ENCODE measurements at regions not wholly inside any gene's neighbourhood (a gene's known extent, or its start where the extent isn't known, plus 50 kb on each side); places are given as distances from the start of the nearest gene placed in this dataset.

DNA sequence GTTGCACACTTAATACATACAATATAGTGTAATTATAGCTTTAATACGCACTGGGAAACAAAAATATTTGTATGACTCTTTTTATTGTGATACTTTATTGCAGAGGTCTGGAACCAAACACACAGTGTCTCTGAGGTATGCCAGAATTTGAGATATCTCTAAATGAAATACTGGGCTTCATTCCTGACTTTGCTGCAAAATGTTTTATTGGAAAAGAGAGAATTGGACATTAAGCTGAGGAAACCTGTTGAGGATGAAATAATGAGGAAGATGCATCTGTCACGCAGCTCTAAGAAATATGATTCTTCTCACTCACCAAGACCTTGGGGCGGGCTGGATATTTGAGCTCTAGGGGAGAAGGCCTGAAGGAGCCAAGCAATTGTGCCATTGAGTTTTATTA is 242.1 kb downstream of the CPE start:
- Histone ChIP-seq H3K4me3 (ENCODE audit: low read length) (no peak overlapping the region), H3K9me3 (replicated peaks; ENCODE audit: low read length) (no peaks in the 10 kb centered on the region), H3K27me3 (ENCODE audit: control insufficient read depth, insufficient read depth, low read length) (no peaks in the 10 kb centered on the region), H3K4me1 (ENCODE audit: control insufficient read depth, insufficient read depth, low read length) (peaks cover 9% of the 10 kb centered on the region), H3K9ac (ENCODE audit: low read depth, low read length) (no peak overlapping the region), H3K4me2 (ENCODE audit: low read length) (no peak overlapping the region), H3K36me3 (ENCODE audit: insufficient read depth, low read length) (no peaks in the 10 kb centered on the region)

DNA sequence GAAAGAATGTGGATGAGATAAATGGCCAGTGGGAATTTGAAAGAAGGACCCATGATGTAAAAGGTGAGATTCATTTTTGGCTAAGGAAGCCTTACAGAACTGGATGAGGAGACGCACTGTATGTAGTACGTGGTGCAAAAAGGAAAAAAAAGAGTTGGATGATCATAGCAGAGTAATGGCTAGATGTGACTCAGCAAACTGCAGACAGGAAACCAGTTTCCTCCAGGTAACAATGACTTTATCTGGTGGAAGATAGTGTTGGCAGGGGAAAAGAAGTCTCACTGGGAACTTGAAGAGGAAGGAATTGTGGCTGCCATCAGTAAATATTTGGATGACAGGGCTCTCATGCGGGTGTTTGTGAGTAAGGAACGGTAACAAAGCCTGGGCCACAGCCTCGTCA is 243.2 kb downstream of the CPE start:
- no peak overlapping the region for H3K4me3 ChIP-seq (ENCODE audit: low read length)
- H3K27me3 ChIP-seq (ENCODE audit: control insufficient read depth, insufficient read depth, low read length): no peaks in the 10 kb centered on the region
- H3K4me1 ChIP-seq (ENCODE audit: control insufficient read depth, insufficient read depth, low read length): peaks cover 11% of the 10 kb centered on the region
- H3K36me3 ChIP-seq (ENCODE audit: insufficient read depth, low read length): no peaks in the 10 kb centered on the region
- H3K9me3 ChIP-seq (replicated peaks; ENCODE audit: low read length): no peaks in the 10 kb centered on the region
- no peak overlapping the region for H3K9ac ChIP-seq (ENCODE audit: low read depth, low read length)
- no peak overlapping the region for H3K4me2 ChIP-seq (ENCODE audit: low read length)

DNA sequence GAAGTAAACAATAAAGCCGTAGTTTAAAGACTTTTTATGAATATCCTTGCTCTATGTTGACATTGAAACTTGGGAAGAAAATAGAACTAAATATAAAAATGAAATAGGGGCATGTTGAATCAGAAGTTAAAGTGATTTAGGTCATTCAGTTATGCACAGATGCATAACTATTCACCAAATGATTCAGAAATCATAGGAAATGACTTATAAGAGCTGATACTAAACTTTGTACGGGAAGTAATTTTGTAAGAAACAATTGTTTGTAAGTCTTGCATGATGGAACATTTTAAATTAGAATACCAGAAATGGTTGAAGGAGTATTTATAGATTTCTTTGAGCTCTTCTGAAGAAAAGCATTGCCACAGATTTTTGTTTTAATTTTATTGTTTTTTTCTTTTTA is 246.5 kb downstream of the CPE start:
- H3K9ac ChIP-seq (ENCODE audit: low read depth, low read length): no peak overlapping the region

DNA sequence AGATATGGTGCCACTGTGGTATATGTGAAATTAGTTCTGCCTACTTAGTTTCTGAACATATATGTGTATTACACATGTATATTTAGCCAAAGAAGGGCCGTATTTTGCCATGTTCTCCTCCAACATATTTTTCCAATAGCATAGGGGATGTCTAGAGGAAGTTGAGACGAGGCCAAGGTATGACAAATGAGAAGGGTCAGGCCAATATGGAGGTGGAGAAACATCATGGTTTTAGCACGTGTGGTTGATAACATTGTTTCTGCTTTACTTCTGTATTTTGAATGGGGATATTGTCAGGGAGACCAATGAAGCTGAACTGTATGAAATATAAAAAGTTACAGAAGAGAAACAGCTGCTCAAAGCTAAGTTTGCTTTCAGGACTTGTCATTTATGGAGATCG is 246.7 kb upstream of the TLL1 start:
- H3K9ac ChIP-seq (ENCODE audit: low read depth, low read length): no peak overlapping the region
- no peak overlapping the region for H3K4me3 ChIP-seq (ENCODE audit: low read length)
- H3K4me2 ChIP-seq (ENCODE audit: low read length): no peak overlapping the region
- H3K27me3 ChIP-seq (ENCODE audit: control insufficient read depth, insufficient read depth, low read length): no peaks in the 10 kb centered on the region
- H3K4me1 ChIP-seq (ENCODE audit: control insufficient read depth, insufficient read depth, low read length): peaks cover 19% of the 10 kb centered on the region
- no peaks in the 10 kb centered on the region for H3K36me3 ChIP-seq (ENCODE audit: insufficient read depth, low read length)
- no peaks in the 10 kb centered on the region for H3K9me3 ChIP-seq (replicated peaks; ENCODE audit: low read length)

More for the DNA sequence above, 246.5 kb downstream of the CPE start:
- Histone ChIP-seq H3K27me3 (ENCODE audit: control insufficient read depth, insufficient read depth, low read length) (no peaks in the 10 kb centered on the region), H3K4me1 (ENCODE audit: control insufficient read depth, insufficient read depth, low read length) (peaks cover 11% of the 10 kb centered on the region), H3K9me3 (replicated peaks; ENCODE audit: low read length) (no peaks in the 10 kb centered on the region), H3K36me3 (ENCODE audit: insufficient read depth, low read length) (no peaks in the 10 kb centered on the region), H3K4me3 (ENCODE audit: low read length) (no peak overlapping the region), H3K4me2 (ENCODE audit: low read length) (no peak overlapping the region)

DNA sequence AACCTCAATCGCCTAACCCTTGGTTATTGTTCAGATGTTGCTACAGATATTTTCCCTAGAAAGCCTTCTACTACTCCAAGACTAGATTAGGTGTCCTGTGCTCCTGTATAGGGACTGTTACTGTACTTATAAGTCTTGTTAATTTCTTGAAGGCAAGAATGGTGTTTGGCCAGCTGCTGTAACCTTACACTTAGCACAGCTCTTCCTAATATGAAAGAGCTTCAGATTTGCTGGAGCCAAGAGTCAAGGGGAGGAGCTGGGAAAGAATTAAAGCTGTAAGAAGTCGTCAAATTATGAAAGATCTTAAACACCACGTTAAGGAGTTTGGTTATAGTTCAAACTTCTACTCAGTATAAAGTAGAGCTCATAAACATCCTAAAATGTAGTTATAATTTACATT is 245.9 kb upstream of the TLL1 start:
- no peak overlapping the region for H3K4me2 ChIP-seq (ENCODE audit: low read length)

DNA sequence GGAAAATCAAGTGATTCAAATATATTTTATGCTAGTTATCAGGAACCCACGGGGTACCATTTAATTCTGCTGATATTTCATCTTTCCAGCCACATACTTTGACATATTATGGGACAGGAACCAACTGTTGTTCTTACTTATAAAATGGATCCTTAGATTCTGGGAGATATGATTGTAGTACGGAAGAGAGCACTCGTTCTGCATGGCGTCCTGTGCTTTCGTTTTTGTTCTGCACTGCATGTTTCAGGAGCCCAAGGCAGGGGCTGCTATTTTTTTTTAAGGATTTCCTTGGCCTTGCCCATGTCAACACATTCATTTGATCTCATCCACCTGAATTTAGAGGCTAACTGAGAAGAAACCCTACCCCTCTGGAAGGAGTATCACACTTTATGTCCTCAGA is 245.5 kb upstream of the TLL1 start:
- Histone ChIP-seq H3K27me3 (ENCODE audit: control insufficient read depth, insufficient read depth, low read length) (no peaks in the 10 kb centered on the region), H3K4me3 (ENCODE audit: low read length) (no peak overlapping the region), H3K9ac (ENCODE audit: low read depth, low read length) (no peak overlapping the region), H3K4me2 (ENCODE audit: low read length) (no peak overlapping the region), H3K4me1 (ENCODE audit: control insufficient read depth, insufficient read depth, low read length) (peaks cover 29% of the 10 kb centered on the region), H3K9me3 (replicated peaks; ENCODE audit: low read length) (no peaks in the 10 kb centered on the region), H3K36me3 (ENCODE audit: insufficient read depth, low read length) (no peaks in the 10 kb centered on the region)

More for the DNA sequence above, 245.9 kb upstream of the TLL1 start:
- Histone ChIP-seq H3K27me3 (ENCODE audit: control insufficient read depth, insufficient read depth, low read length) (no peaks in the 10 kb centered on the region), H3K36me3 (ENCODE audit: insufficient read depth, low read length) (no peaks in the 10 kb centered on the region), H3K9me3 (replicated peaks; ENCODE audit: low read length) (no peaks in the 10 kb centered on the region), H3K4me1 (ENCODE audit: control insufficient read depth, insufficient read depth, low read length) (peaks cover 28% of the 10 kb centered on the region), H3K9ac (ENCODE audit: low read depth, low read length) (no peak overlapping the region), H3K4me3 (ENCODE audit: low read length) (no peak overlapping the region)

DNA sequence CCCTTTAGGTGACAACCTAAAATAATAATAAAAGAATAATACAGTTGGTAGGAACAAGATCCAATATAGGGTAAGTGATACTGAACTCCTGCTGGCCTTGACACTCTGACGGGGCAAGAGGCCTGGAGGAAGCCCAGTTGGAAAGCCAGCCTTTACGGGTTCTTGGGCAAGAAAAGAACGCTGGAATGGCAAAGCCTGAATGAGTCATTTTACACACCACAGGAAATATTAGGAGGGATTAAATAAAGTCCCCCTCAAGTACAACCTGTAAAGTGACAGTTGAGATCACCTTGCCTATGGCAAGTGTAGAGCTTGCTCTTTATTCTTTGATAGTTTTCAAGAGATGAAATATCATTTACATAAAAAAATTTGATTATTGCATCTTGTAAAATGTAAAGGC is 244.5 kb upstream of the TLL1 start:
- Histone ChIP-seq H3K4me2 (ENCODE audit: low read length) (no peak overlapping the region), H3K4me3 (ENCODE audit: low read length) (no peak overlapping the region)

DNA sequence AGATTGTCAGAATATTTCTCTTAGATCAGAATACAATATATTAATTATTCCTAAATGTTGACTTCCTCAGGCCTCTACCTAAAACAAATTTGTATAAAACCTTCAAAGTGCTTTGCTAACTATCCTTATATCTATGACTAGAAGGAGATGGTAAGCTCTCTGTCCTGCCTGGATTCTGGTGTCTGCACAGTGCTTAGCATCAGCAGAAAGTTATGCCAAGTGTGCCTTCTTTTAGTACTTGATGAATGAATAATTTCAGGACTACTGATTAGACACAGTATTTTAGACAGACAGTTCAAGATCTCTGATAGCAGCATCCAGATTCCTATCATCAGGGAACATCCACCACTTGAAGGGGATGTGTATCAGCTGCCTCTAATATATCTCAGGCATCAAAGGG is 242.4 kb upstream of the TLL1 start:
- Histone ChIP-seq H3K4me3 (ENCODE audit: low read length) (no peak overlapping the region), H3K9me3 (replicated peaks; ENCODE audit: low read length) (no peaks in the 10 kb centered on the region), H3K9ac (ENCODE audit: low read depth, low read length) (no peak overlapping the region), H3K36me3 (ENCODE audit: insufficient read depth, low read length) (no peaks in the 10 kb centered on the region), H3K27me3 (ENCODE audit: control insufficient read depth, insufficient read depth, low read length) (no peaks in the 10 kb centered on the region), H3K4me2 (ENCODE audit: low read length) (no peak overlapping the region), H3K4me1 (ENCODE audit: control insufficient read depth, insufficient read depth, low read length) (peaks cover 20% of the 10 kb centered on the region)

More for the DNA sequence above, 244.5 kb upstream of the TLL1 start:
- Histone ChIP-seq H3K4me1 (ENCODE audit: control insufficient read depth, insufficient read depth, low read length) (peaks cover 29% of the 10 kb centered on the region), H3K36me3 (ENCODE audit: insufficient read depth, low read length) (no peaks in the 10 kb centered on the region), H3K27me3 (ENCODE audit: control insufficient read depth, insufficient read depth, low read length) (no peaks in the 10 kb centered on the region), H3K9ac (ENCODE audit: low read depth, low read length) (no peak overlapping the region), H3K9me3 (replicated peaks; ENCODE audit: low read length) (no peaks in the 10 kb centered on the region)

DNA sequence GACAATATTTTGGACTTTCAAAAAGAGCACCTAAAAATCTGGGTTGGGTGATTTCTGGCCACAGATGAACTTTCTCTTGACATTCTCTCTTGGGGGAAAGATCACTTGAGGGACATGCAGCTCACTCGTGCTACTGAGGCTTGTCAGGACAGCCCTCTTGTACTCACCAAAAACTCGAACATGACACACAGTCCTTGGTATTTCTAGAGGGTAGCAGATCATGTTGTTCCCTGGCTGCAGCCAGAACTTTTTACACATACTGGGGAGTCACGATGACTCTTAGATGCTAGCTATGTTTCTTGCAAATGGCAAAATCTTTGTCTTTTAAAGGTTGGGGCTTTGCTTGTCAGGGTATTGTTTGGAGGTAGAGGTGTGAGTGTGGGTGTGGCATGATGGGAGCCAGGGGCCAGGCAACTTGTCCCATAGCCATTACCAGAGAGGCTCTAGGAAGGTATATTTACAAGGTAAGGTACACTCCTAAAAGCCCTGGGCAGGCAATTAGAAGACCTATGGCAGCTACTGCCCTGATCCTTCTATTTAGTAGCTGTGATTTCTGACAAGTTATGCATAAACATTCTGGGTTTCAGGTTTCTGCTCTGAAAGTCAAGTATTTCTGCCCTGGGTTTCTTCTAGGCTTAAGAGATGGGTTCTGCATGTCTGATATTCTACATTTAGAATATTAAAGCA is 241.7 kb upstream of the TLL1 start:
- Histone ChIP-seq H3K4me1 (ENCODE audit: control insufficient read depth, insufficient read depth, low read length) (peaks cover 17% of the 10 kb centered on the region), H3K4me3 (ENCODE audit: low read length) (no peak overlapping the region), H3K36me3 (ENCODE audit: insufficient read depth, low read length) (no peaks in the 10 kb centered on the region), H3K27me3 (ENCODE audit: control insufficient read depth, insufficient read depth, low read length) (no peaks in the 10 kb centered on the region), H3K4me2 (ENCODE audit: low read length) (peak overlapping the region; percentile 35), H3K9me3 (replicated peaks; ENCODE audit: low read length) (no peaks in the 10 kb centered on the region), H3K9ac (ENCODE audit: low read depth, low read length) (no peak overlapping the region)

DNA sequence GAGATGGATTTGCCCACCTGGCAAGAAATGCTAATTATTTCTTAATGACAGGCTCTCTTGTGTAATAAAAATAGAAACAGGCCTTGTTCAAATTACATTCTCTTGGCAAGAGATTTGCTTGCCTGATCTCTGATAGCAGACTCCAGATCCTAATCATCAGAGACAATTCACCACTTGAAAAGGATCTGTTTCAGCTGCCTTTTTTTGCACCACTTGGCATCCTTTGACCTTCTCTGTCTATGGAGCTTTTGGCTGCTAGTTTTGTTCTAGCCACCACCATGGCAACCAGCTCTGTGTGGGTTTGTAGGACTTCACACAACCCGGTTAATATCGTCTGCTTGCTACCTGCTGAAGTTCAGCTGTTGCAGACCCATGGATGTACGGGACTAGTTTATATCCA is 241.1 kb upstream of the TLL1 start:
- Histone ChIP-seq H3K9me3 (replicated peaks; ENCODE audit: low read length) (no peaks in the 10 kb centered on the region), H3K9ac (ENCODE audit: low read depth, low read length) (no peak overlapping the region), H3K27me3 (ENCODE audit: control insufficient read depth, insufficient read depth, low read length) (no peaks in the 10 kb centered on the region), H3K36me3 (ENCODE audit: insufficient read depth, low read length) (no peaks in the 10 kb centered on the region), H3K4me1 (ENCODE audit: control insufficient read depth, insufficient read depth, low read length) (peaks cover 17% of the 10 kb centered on the region), H3K4me3 (ENCODE audit: low read length) (no peak overlapping the region), H3K4me2 (ENCODE audit: low read length) (peak overlapping the region; percentile 35)

DNA sequence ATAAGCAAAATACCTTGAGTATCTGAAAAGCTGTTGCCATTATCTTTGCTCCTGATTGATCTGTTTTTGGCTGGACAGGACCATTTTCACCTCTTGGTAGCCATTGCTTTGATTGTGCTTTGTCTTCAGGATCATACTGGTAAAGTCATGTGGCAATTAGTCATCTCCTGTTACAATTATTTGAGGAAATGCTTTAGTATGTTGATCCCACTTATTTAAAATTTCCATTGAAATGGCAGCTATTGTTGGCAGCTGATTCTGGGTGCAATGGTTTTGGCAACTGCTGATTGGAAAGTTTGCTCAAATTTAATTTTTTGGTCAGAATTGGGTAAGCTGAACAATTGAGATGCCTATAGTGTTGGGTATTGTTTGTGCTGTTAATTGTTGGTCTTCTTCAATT is 238.3 kb upstream of the TLL1 start:
- Histone ChIP-seq H3K4me3 (ENCODE audit: low read length) (no peak overlapping the region), H3K9ac (ENCODE audit: low read depth, low read length) (no peak overlapping the region), H3K27me3 (ENCODE audit: control insufficient read depth, insufficient read depth, low read length) (no peaks in the 10 kb centered on the region), H3K4me1 (ENCODE audit: control insufficient read depth, insufficient read depth, low read length) (peaks cover 17% of the 10 kb centered on the region), H3K4me2 (ENCODE audit: low read length) (no peak overlapping the region), H3K9me3 (replicated peaks; ENCODE audit: low read length) (no peaks in the 10 kb centered on the region), H3K36me3 (ENCODE audit: insufficient read depth, low read length) (no peaks in the 10 kb centered on the region)

DNA sequence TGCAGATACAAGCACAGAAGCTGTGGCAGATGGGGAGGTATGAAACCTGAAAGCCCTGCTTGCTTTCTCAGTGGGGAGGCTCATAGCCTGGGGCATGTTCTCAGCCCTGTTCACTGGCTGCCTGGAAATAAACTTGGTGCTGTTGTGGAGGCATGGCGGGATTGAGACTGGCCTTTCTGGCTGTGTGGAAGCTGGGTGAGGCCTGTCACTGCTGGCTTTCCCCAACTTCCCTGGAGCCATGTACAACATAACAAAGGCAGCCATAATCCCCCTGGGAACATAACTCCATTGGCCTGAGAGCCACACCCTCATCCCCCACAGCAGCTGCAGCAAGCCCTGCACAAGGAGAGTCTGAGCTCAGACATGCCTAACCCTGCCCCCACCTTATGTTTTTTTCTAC is 237.7 kb upstream of the TLL1 start:
- Histone ChIP-seq H3K9me3 (replicated peaks; ENCODE audit: low read length) (no peaks in the 10 kb centered on the region), H3K36me3 (ENCODE audit: insufficient read depth, low read length) (no peaks in the 10 kb centered on the region), H3K4me3 (ENCODE audit: low read length) (no peak overlapping the region), H3K4me1 (ENCODE audit: control insufficient read depth, insufficient read depth, low read length) (peaks cover 17% of the 10 kb centered on the region), H3K9ac (ENCODE audit: low read depth, low read length) (no peak overlapping the region), H3K27me3 (ENCODE audit: control insufficient read depth, insufficient read depth, low read length) (no peaks in the 10 kb centered on the region), H3K4me2 (ENCODE audit: low read length) (no peak overlapping the region)
